ENCODE measurements at regions not wholly inside any gene's neighbourhood (a gene's known extent, or its start where the extent isn't known, plus 50 kb on each side); places are given as distances from the start of the nearest gene placed in this dataset.

DNA sequence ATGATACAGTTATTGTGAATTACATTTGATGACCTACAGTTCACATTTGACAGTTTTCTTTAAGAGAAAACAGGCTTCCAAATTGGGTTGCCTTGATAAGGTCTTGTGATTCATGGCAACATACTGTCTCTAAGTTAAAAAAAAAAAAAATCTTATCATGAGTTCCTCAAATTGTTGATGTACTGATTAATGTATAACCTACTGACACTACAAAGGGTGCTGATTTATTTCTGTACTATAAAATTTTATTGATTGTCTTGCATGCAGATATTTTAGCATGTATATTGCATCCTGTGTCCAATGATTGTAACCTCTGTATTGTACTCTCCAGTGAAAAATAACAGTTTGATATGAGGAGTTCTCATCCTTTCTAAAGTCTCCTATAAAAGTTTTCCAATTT is 197.3 kb upstream of the IVNS1ABP start:
- TF ChIP-seq POLR2A (IDR thresholded peaks at IDR 0.05; ENCODE audit: low read depth, low read length) (no peak), EZH2 (IDR thresholded peaks at IDR 0.05; ENCODE audit: borderline replicate concordance, low read depth, low read length, severe bottlenecking) (no peak), POLR2AphosphoS5 (IDR thresholded peaks at IDR 0.05; ENCODE audit: insufficient read depth, low read depth, low read length) (no peak), MYC (IDR thresholded peaks at IDR 0.05; ENCODE audit: low read depth, low read length) (no peak), GATA2 (IDR thresholded peaks at IDR 0.05; ENCODE audit: insufficient read depth, insufficient read length, low read depth, low read length) (no peak)
- TF ChIP-seq, protein P1, sequence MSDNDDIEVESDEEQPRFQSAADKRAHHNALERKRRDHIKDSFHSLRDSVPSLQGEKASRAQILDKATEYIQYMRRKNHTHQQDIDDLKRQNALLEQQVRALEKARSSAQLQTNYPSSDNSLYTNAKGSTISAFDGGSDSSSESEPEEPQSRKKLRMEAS (IDR thresholded peaks at IDR 0.05; ENCODE audit: insufficient read depth, insufficient read length), result no peak
- TF ChIP-seq, protein P2, sequence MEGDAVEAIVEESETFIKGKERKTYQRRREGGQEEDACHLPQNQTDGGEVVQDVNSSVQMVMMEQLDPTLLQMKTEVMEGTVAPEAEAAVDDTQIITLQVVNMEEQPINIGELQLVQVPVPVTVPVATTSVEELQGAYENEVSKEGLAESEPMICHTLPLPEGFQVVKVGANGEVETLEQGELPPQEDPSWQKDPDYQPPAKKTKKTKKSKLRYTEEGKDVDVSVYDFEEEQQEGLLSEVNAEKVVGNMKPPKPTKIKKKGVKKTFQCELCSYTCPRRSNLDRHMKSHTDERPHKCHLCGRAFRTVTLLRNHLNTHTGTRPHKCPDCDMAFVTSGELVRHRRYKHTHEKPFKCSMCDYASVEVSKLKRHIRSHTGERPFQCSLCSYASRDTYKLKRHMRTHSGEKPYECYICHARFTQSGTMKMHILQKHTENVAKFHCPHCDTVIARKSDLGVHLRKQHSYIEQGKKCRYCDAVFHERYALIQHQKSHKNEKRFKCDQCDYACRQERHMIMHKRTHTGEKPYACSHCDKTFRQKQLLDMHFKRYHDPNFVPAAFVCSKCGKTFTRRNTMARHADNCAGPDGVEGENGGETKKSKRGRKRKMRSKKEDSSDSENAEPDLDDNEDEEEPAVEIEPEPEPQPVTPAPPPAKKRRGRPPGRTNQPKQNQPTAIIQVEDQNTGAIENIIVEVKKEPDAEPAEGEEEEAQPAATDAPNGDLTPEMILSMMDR (IDR thresholded peaks at IDR 0.05; ENCODE audit: extremely low read depth in 1 of 2, insufficient read depth in 1 of 2, low read depth in 1 of 2, low read length in 2 of 2), result no peak
- ChIA-PET POLR2A (no interaction called here), CTCF (interaction anchor here (0.6 to 1.3 kb wide), 3 partner anchors 17 to 350 kb away, joined by 3 to 4 read pairs (median 4); no protein-coding TSS in a partner anchor)
- H3K36me3 ChIP-seq (ENCODE audit: control insufficient read depth in 2 of 2, extremely low read depth in 1 of 2, insufficient read depth in 2 of 2, low read length in 2 of 2), result no peaks in the 10 kb centered on the region
- no peaks in the 10 kb centered on the region for H3K27me3 ChIP-seq (ENCODE audit: control insufficient read depth in 2 of 2, insufficient read depth in 2 of 2, low read length in 2 of 2)
- FAIRE-seq, result peak; percentile 12
- H3K9me1 ChIP-seq (replicated peaks; ENCODE audit: control insufficient read depth, extremely low read depth, insufficient read depth, low read length), result no peaks in the 10 kb centered on the region
- no peak for DNase-seq (ENCODE audit: low read depth, low spot score)
- no TSS peak for BruUV-seq (replicated peaks)
- H3K4me3 ChIP-seq (replicated peaks in 1 of 3; ENCODE audit: insufficient read depth in 1 of 3, low read depth in 1 of 3, low read length in 3 of 3), result no peak overlapping the region
- no peak overlapping the region for H2AFZ ChIP-seq (ENCODE audit: low read depth, low read length)
- no peak overlapping the region for H3K4me2 ChIP-seq (ENCODE audit: insufficient read depth, low read length)
- no peaks in the 10 kb centered on the region for H4K20me1 ChIP-seq (replicated peaks; ENCODE audit: control insufficient read depth, extremely low read depth, insufficient read depth, low read length)
- intact Hi-C loops (cut with micrococcal nuclease), result no loop called here
- no peaks in the 10 kb centered on the region for H3K4me1 ChIP-seq (ENCODE audit: control insufficient read depth, extremely low read depth, insufficient read depth, low read length)
- H3K9me3 ChIP-seq (replicated peaks; ENCODE audit: control insufficient read depth, insufficient read depth, low read length), result no peaks in the 10 kb centered on the region
- H3K27ac ChIP-seq (ENCODE audit: insufficient read depth, low read depth, low read length), result no peak overlapping the region
- no peaks in the 10 kb centered on the region for H3K79me2 ChIP-seq (ENCODE audit: control insufficient read depth, insufficient read depth, low read length)
- dilution Hi-C loops (cut with MboI; ENCODE audit: extremely low pct_ligation_motif_present, low sequenced_read_pairs), result no loop called here
- H3K9ac ChIP-seq (replicated peaks; ENCODE audit: extremely low read depth, insufficient read depth, low read length), result no peak overlapping the region

Measured in endothelial cell of umbilical vein (primary cell).